ENCODE measurements at regions not wholly inside any gene's neighbourhood (a gene's known extent, or its start where the extent isn't known, plus 50 kb on each side); places are given as distances from the start of the nearest gene placed in this dataset.

DNA sequence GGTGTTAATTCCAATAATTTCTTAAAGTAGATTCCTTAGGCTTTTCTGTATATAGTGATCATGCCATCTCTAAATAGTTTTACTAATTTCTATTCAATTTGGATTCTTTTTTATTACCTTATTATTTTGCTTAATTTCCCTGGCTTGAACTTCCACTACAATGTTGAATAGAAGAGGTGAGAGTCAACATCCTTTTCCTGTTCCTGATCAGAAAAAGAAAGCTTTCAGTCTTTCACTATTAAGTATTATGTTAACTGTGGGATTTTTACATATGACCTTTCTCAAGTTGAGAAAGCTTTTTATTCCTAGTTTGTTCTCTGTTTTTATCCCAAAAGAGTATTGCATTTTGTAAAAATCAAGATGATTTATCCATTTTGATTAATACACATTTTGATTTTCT lies 574.5 kb upstream of the TLE4 start:
- H3K4me2 ChIP-seq (replicated peaks; ENCODE audit: extremely low read depth, low read length, poor library complexity, severe bottlenecking) = no peak overlapping the region
- no peaks in the 10 kb centered on the region for H3K9me3 ChIP-seq (replicated peaks in 1 of 2; ENCODE audit: control insufficient read depth in 1 of 2, insufficient read depth in 1 of 2, low read length in 2 of 2)
- DNase-seq = no peak
- no peak overlapping the region for H3K4me3 ChIP-seq (replicated peaks in 1 of 3; ENCODE audit: low read depth in 2 of 3, low read length in 3 of 3)
- H3K4me1 ChIP-seq (ENCODE audit: control insufficient read depth in 1 of 2, insufficient read depth in 2 of 2, low read length in 2 of 2) = no peaks in the 10 kb centered on the region
- TF ChIP-seq, protein P1, sequence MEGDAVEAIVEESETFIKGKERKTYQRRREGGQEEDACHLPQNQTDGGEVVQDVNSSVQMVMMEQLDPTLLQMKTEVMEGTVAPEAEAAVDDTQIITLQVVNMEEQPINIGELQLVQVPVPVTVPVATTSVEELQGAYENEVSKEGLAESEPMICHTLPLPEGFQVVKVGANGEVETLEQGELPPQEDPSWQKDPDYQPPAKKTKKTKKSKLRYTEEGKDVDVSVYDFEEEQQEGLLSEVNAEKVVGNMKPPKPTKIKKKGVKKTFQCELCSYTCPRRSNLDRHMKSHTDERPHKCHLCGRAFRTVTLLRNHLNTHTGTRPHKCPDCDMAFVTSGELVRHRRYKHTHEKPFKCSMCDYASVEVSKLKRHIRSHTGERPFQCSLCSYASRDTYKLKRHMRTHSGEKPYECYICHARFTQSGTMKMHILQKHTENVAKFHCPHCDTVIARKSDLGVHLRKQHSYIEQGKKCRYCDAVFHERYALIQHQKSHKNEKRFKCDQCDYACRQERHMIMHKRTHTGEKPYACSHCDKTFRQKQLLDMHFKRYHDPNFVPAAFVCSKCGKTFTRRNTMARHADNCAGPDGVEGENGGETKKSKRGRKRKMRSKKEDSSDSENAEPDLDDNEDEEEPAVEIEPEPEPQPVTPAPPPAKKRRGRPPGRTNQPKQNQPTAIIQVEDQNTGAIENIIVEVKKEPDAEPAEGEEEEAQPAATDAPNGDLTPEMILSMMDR (IDR thresholded peaks at IDR 0.05) = no peak
- H3K9ac ChIP-seq (ENCODE audit: insufficient read depth, low read length, poor library complexity, severe bottlenecking) = no peak overlapping the region
- H2AFZ ChIP-seq (ENCODE audit: insufficient read depth, low read depth, low read length, poor library complexity, severe bottlenecking) = no peak overlapping the region
- Mint-ChIP-seq H3K9me3 (peaks cover 0 to 11% (median 0%) of the 10 kb centered on the region in 7 donors), H3K4me3 (no peak overlapping the region), H3K27me3 (ENCODE audit: low read depth in 3 of 3) (no peaks in the 10 kb centered on the region), H3K4me1 (no peaks in the 10 kb centered on the region), H3K27ac (no peak overlapping the region), H3K36me3 (no peaks in the 10 kb centered on the region)
- intact Hi-C loops (cut with micrococcal nuclease) = no loop called here
- no peaks in the 10 kb centered on the region for H4K20me1 ChIP-seq (ENCODE audit: insufficient read depth, low read length)
- no peaks in the 10 kb centered on the region for H3K27me3 ChIP-seq (ENCODE audit: control insufficient read depth in 2 of 2, insufficient read depth in 2 of 2, low read length in 2 of 2)
- no peak overlapping the region for H3K27ac ChIP-seq (ENCODE audit: low read depth in 1 of 2, low read length in 2 of 2)
- no peaks in the 10 kb centered on the region for H3K79me2 ChIP-seq (ENCODE audit: insufficient read depth, low read length)
- no peaks in the 10 kb centered on the region for H3K36me3 ChIP-seq (replicated peaks in 1 of 2; ENCODE audit: control insufficient read depth in 1 of 2, insufficient read depth in 2 of 2, low read length in 2 of 2)

DNA sequence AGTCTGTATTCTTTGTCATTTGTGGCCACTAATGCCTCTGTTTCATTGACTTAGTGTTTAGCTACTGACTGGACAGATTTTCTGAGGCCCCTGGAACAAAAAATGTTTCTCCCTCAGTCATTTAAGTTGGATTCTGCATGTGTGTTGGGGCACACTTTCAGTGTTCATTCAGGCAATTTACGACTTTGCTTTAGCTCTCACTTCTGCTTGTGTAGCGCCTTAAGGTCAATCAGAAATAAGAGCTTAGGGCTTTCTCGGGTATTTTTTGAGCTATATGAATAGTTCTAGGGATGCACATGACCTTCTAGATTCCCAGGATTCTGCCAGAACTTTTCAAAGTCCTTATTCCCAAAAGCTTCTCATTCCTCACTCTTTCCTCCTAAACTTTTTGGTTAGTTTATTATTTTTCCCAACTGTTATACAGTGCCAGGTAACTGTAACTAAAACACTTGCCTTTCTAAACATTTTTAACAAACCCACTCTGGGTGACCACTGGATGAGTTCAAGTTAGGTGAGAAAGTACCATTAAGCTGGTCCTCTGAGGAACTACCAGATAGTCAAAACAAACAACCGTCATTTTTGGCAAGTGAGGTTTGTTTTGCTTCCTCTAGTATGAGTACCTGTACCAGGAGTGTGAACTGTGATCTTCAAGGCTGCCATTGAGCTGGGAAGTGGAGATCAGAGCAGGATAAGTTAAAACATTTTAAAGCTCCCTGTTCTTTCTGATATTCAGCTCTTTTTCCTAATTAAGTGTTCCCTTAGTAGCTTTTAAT lies 571.3 kb upstream of the TLE4 start:
- Histone ChIP-seq H3K27me3 (ENCODE audit: control insufficient read depth in 2 of 2, insufficient read depth in 2 of 2, low read length in 2 of 2) (no peaks in the 10 kb centered on the region), H3K9me3 (replicated peaks in 1 of 2; ENCODE audit: control insufficient read depth in 1 of 2, insufficient read depth in 1 of 2, low read length in 2 of 2) (no peaks in the 10 kb centered on the region), H4K20me1 (ENCODE audit: insufficient read depth, low read length) (no peaks in the 10 kb centered on the region), H3K36me3 (replicated peaks in 1 of 2; ENCODE audit: control insufficient read depth in 1 of 2, insufficient read depth in 2 of 2, low read length in 2 of 2) (no peaks in the 10 kb centered on the region), H2AFZ (ENCODE audit: insufficient read depth, low read depth, low read length, poor library complexity, severe bottlenecking) (no peak overlapping the region), H3K4me3 (replicated peaks in 1 of 3; ENCODE audit: low read depth in 2 of 3, low read length in 3 of 3) (no peak overlapping the region), H3K9ac (ENCODE audit: insufficient read depth, low read length, poor library complexity, severe bottlenecking) (no peak overlapping the region), H3K4me2 (replicated peaks; ENCODE audit: extremely low read depth, low read length, poor library complexity, severe bottlenecking) (no peak overlapping the region), H3K27ac (ENCODE audit: low read depth in 1 of 2, low read length in 2 of 2) (no peak overlapping the region), H3K4me1 (ENCODE audit: control insufficient read depth in 1 of 2, insufficient read depth in 2 of 2, low read length in 2 of 2) (no peaks in the 10 kb centered on the region), H3K79me2 (ENCODE audit: insufficient read depth, low read length) (no peaks in the 10 kb centered on the region)
- TF ChIP-seq, protein P1 (IDR thresholded peaks at IDR 0.05) = no peak
- no peaks in the 10 kb centered on the region for H3K27me3 Mint-ChIP-seq (ENCODE audit: low read depth in 3 of 3)
- H3K9me3 Mint-ChIP-seq = peaks cover 0 to 11% (median 0%) of the 10 kb centered on the region in 7 donors
- no peak overlapping the region for H3K27ac Mint-ChIP-seq
- H3K4me3 Mint-ChIP-seq = no peak overlapping the region
- H3K4me1 Mint-ChIP-seq = no peaks in the 10 kb centered on the region
- no CpG with 5 or more reads among the region's 4 CpGs for WGBS (ENCODE audit: insufficient coverage)
- DNase-seq = no peak
- intact Hi-C loops (cut with micrococcal nuclease) = no loop called here
- no peaks in the 10 kb centered on the region for H3K36me3 Mint-ChIP-seq

All from CD14-positive monocyte (primary cell).